ENCODE measurements at regions not wholly inside any gene's neighbourhood (a gene's known extent, or its start where the extent isn't known, plus 50 kb on each side); places are given as distances from the start of the nearest gene placed in this dataset.

- DNase-seq = no peak
These were observed 51.3 kb upstream of the LRRN2 start for GRCh38 chr1:204736836-204737235.

GRCh38 chr1:204738506-204738905, 53.0 kb upstream of the LRRN2 start:
- no peak for DNase-seq

- no peak for DNase-seq
These were observed 54.8 kb upstream of the LRRN2 start for GRCh38 chr1:204740354-204740753.

GRCh38 chr1:204741440-204741839, 55.9 kb upstream of the LRRN2 start:
- DNase-seq = no peak

- no peak for DNase-seq
These were observed 57.2 kb upstream of the LRRN2 start for GRCh38 chr1:204742676-204743251.

- DNase-seq = no peak
These were observed 58.7 kb upstream of the LRRN2 start for GRCh38 chr1:204744107-204744779.

GRCh38 chr1:204746838-204747442, 61.4 kb upstream of the LRRN2 start:
- peak in 1 of 2 experiments; percentile 29 for DNase-seq

- no peak for DNase-seq
These were observed 65.9 kb upstream of the LRRN2 start for GRCh38 chr1:204751480-204751879.

GRCh38 chr1:204751883-204752687, 66.5 kb upstream of the LRRN2 start:
- no peak for DNase-seq

- no peak for DNase-seq
These were observed 67.1 kb upstream of the LRRN2 start for GRCh38 chr1:204752688-204753040.

- no peak for DNase-seq
These were observed 69.3 kb upstream of the LRRN2 start for GRCh38 chr1:204754821-204755220.

- no peak for DNase-seq
These were observed 70.8 kb upstream of the LRRN2 start for GRCh38 chr1:204756349-204756748.

- DNase-seq = no peak
These were observed 71.3 kb upstream of the LRRN2 start for GRCh38 chr1:204756811-204757210.

- DNase-seq = no peak
These were observed 73.1 kb upstream of the LRRN2 start for GRCh38 chr1:204758601-204759000.

- DNase-seq = no peak
These were observed 74.8 kb upstream of the LRRN2 start for GRCh38 chr1:204760350-204760749.

- no peak for DNase-seq
These were observed 75.2 kb upstream of the LRRN2 start for GRCh38 chr1:204760757-204761156.

GRCh38 chr1:204763773-204764427, 78.4 kb upstream of the LRRN2 start:
- peak; percentile 23 to 33 for DNase-seq

- DNase-seq = no peak
These were observed 84.5 kb upstream of the LRRN2 start for GRCh38 chr1:204769997-204770396.

- no peak for DNase-seq
These were observed 85.8 kb upstream of the LRRN2 start for GRCh38 chr1:204771358-204771757.

- DNase-seq = no peak
These were observed 87.7 kb upstream of the LRRN2 start for GRCh38 chr1:204773246-204773645.

GRCh38 chr1:204775546-204775945, 90.0 kb upstream of the LRRN2 start:
- no peak for DNase-seq

GRCh38 chr1:204777591-204777990, 92.1 kb upstream of the LRRN2 start:
- DNase-seq = no peak

GRCh38 chr1:204780630-204781029, 90.0 kb upstream of the NFASC start:
- DNase-seq = no peak

All from SW 1271 (cell line).